Muscle layer of duodenum (tissue), 2 donors: ENCODE measurements at regions not wholly inside any gene's neighbourhood (a gene's known extent, or its start where the extent isn't known, plus 50 kb on each side); places are given as distances from the start of the nearest gene placed in this dataset.
"Not testable (repeated sequence)": the region's sequence is repeated elsewhere in the genome, so short reads cannot be mapped to it uniquely, and the experiment has no call there.

Experiments used
- H3K27ac ChIP-seq: one replicate; pipeline ENCODE4 v1.7.0; 2013; ENCODE audit warnings: mild to moderate bottlenecking, low read length
- H3K27me3 ChIP-seq: one replicate; pipeline ENCODE4 v1.7.0; 2013; ENCODE audit warnings: low read depth, mild to moderate bottlenecking, control low read depth, low read length
- H3K36me3 ChIP-seq, 2 donors: one replicate each; pipeline ENCODE4 v1.7.0; 2013; ENCODE audit warnings: low read length in 2 of 2, control low read depth in 1 of 2, mild to moderate bottlenecking in 1 of 2; ENCODE audit not compliant: insufficient read depth in 2 of 2, control insufficient read depth in 1 of 2
- H3K4me1 ChIP-seq, 2 donors: one replicate each; pipeline ENCODE4 v1.7.0; 2013; ENCODE audit warnings: low read length in 2 of 2, mild to moderate bottlenecking in 2 of 2, control low read depth in 1 of 2, moderate library complexity in 1 of 2; ENCODE audit not compliant: insufficient read depth in 2 of 2, control insufficient read depth in 1 of 2
- H3K4me3 ChIP-seq, 2 donors: one replicate each; pipeline ENCODE4 v1.7.0; 2013; ENCODE audit warnings: low read length in 2 of 2, low read depth in 1 of 2, mild to moderate bottlenecking in 1 of 2
- H3K9me3 ChIP-seq, 2 donors: one replicate each; pipeline ENCODE4 v1.7.0; 2013; ENCODE audit warnings: low read length in 2 of 2, control low read depth in 1 of 2, mild to moderate bottlenecking in 1 of 2; ENCODE audit not compliant: control insufficient read depth in 1 of 2
- donor health status: healthy.

- Histone ChIP-seq H3K4me3 (no peak overlapping the region), H3K36me3 (no peaks in the 10 kb centered on the region), H3K27me3 (no peaks in the 10 kb centered on the region), H3K4me1 (peaks cover 0 to 3% of the 10 kb centered on the region in 2 donors), H3K9me3 (peaks cover 0 to 7% of the 10 kb centered on the region in 2 donors), H3K27ac (no peak overlapping the region)
Observed at GRCh38 chr20:53891306-53891894, 179.0 kb downstream of the BCAS1 start.

DNA sequence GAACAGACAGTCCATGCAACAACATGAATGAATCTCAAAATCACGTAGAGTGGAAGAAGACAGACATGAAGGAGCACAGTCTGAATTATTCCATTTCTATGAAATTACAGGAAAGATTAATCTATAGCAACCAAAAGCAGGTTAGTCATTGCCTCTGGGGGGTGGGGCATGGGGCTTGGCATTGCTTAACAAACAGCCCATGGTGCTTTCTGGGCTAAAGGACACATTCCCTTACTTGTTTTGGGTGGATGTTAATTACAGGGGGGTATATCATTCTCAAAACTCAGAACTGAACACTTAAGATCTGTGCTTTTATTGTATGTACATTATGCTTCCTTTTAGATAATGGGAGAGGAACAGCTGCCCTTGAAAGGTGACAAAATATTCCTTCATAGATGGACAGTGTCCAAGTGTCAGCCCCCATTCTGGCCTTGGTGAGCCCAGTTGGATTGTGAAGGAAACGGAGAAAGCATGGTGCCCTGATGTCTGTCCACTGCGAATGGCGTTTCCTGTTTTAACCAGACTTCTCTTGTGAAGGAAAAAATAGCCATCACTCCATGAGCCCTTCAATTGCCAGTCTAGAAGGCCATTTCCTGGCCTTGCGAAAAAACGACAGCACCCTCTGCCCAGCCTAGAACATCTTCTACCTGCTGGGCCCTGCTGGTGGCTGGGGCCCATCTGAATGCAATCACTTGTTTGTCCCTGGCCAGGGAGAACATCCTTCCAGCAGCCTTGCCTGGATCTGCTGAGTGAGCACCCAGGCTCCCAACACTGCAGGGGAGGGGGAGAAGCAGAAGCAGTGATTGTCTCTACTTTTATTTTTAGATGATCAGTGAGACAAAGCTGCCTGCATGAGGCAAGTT lies 179.7 kb downstream of the BCAS1 start:
- Histone ChIP-seq H3K9me3 (peaks cover 0 to 7% of the 10 kb centered on the region in 2 donors), H3K27ac (no peak overlapping the region), H3K4me3 (no peak overlapping the region), H3K4me1 (peaks cover 0 to 3% of the 10 kb centered on the region in 2 donors), H3K27me3 (no peaks in the 10 kb centered on the region), H3K36me3 (no peaks in the 10 kb centered on the region)

GRCh38 chr20:53889411-53890148 lies 180.8 kb downstream of the BCAS1 start:
- H3K27ac ChIP-seq = no peak overlapping the region
- no peak overlapping the region for H3K4me3 ChIP-seq
- no peaks in the 10 kb centered on the region for H3K27me3 ChIP-seq
- no peaks in the 10 kb centered on the region for H3K36me3 ChIP-seq
- peaks cover 0 to 3% of the 10 kb centered on the region in 2 donors for H3K4me1 ChIP-seq
- H3K9me3 ChIP-seq = peaks cover 0 to 7% of the 10 kb centered on the region in 2 donors

GRCh38 chr20:53888951-53889350 lies 181.4 kb downstream of the BCAS1 start:
- no peaks in the 10 kb centered on the region for H3K27me3 ChIP-seq
- no peak overlapping the region for H3K4me3 ChIP-seq
- no peaks in the 10 kb centered on the region for H3K36me3 ChIP-seq
- H3K9me3 ChIP-seq = peaks cover 0 to 7% of the 10 kb centered on the region in 2 donors
- peaks cover 0 to 3% of the 10 kb centered on the region in 2 donors for H3K4me1 ChIP-seq
- no peak overlapping the region for H3K27ac ChIP-seq

DNA sequence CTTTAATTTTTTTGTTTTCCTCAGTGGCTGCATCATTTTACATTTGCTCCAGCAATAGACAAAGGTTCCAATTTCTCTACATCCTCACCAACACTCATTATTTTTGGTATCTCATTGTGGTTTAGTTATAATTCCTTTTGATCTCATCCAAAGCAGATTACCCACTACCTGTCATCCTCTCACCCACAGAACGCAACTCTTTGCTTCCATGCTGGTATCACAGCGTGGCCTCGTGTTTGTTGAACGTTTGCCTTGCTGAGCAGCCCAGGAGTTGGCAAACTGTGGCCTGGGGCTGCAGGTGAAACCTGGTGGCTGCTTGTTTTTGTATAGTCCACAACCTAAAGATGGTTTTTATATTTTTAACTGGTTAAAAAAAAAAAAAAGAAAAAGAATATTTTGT lies 181.9 kb downstream of the BCAS1 start:
- H3K27ac ChIP-seq = no peak overlapping the region
- H3K36me3 ChIP-seq = no peaks in the 10 kb centered on the region
- H3K4me3 ChIP-seq = no peak overlapping the region
- H3K9me3 ChIP-seq = peaks cover 0 to 7% of the 10 kb centered on the region in 2 donors
- H3K27me3 ChIP-seq = no peaks in the 10 kb centered on the region
- peaks cover 0 to 3% of the 10 kb centered on the region in 2 donors for H3K4me1 ChIP-seq

DNA sequence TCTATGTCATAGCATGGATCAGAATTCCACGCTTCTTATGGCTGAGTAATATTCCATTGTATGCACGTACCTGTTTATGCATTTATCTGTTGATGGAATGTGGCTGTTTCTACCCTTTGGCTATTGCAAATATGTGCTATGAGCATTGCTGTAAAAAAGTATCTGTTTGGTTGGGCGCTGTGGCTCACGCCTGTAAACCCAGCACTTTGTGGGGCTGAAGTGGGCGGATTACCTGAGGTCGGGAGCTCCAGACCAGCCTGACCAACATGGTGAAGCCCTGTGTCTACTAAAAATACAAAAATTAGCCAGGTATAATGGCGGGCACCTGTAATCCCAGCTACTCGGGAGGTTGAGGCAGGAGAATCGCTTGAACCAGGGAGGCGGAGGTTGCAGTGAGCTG lies 182.4 kb downstream of the BCAS1 start:
- H3K36me3 ChIP-seq = no peaks in the 10 kb centered on the region
- H3K27ac ChIP-seq = no peak overlapping the region
- H3K4me3 ChIP-seq = no peak overlapping the region
- H3K27me3 ChIP-seq = no peaks in the 10 kb centered on the region
- H3K4me1 ChIP-seq = peaks cover 0 to 2% of the 10 kb centered on the region in 2 donors
- H3K9me3 ChIP-seq = peaks cover 0 to 7% of the 10 kb centered on the region in 2 donors

GRCh38 chr20:53884859-53885541 lies 185.4 kb downstream of the BCAS1 start:
- Histone ChIP-seq H3K9me3 (no peaks in the 10 kb centered on the region), H3K4me1 (no peaks in the 10 kb centered on the region), H3K27me3 (no peaks in the 10 kb centered on the region), H3K36me3 (no peaks in the 10 kb centered on the region), H3K4me3 (no peak overlapping the region), H3K27ac (no peak overlapping the region)

DNA sequence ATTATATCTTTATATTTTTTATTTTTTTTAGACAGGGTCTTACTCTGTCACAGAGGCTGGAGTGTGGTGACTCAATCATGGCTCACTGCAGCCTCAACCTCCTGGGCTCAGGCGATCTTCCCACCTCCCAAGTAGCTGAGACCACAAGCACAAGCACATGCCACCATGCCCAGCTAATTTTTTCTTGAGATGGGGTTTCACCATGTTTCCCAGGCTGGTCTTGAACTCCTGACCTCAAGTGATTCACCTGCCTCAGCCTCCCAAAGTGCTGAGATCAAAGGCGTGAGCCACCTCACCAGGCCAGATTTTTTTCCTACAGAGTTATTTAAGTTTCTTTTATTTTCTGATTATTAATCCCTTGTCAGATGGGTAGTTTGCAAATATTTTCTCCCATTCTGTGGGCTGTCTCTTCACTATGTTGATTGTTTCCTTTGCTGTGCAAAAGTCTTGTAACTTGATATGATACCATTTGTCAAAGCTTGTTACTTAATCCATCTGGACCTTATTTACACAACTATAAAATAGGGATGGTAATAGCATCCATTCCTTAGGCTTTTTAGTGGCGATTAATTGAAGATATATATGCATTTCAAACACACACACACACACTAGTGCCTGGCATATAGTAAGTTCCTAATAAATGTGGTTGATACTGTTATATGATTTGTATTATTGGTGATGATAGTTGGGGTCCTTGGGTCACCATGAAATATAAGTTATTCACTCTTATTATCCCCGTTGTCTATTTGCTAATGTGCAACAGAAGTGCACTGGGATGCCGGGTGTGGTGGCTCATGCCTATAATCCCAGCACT lies 187.1 kb downstream of the BCAS1 start:
- H3K9me3 ChIP-seq = no peaks in the 10 kb centered on the region
- H3K27ac ChIP-seq = no peak overlapping the region
- H3K4me1 ChIP-seq = peaks cover 0 to 4% of the 10 kb centered on the region in 2 donors
- H3K27me3 ChIP-seq = no peaks in the 10 kb centered on the region
- no peak overlapping the region for H3K4me3 ChIP-seq
- no peaks in the 10 kb centered on the region for H3K36me3 ChIP-seq

GRCh38 chr20:53882438-53882986 lies 187.9 kb downstream of the BCAS1 start:
- H3K4me1 ChIP-seq = not testable (repeated sequence)

DNA sequence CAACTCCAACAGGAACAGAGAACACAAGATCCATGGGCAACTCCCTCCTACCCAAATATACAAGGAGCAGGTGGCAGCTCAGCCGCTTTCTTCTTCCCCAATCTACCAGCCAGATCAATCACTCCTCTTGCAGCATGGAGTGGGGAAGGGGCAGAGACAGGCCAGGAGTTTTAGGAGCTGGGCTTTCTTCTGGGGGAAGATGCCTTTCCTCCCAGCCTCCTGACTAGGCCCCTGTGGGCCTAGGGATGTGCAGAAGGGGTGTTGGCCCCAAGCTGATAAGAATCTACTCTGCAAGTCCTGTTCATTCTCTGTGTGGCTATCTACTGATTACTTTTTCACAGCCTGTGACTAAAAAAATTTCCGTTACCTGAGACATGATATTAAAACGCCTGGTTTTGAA lies 189.0 kb downstream of the BCAS1 start:
- Histone ChIP-seq H3K27ac (no peak overlapping the region), H3K27me3 (no peaks in the 10 kb centered on the region), H3K9me3 (no peaks in the 10 kb centered on the region), H3K4me1 (peaks cover 0 to 4% of the 10 kb centered on the region in 2 donors), H3K4me3 (no peak overlapping the region), H3K36me3 (no peaks in the 10 kb centered on the region)

More at GRCh38 chr20:53882438-53882986, 187.9 kb downstream of the BCAS1 start:
- H3K27me3 ChIP-seq, H3K27ac ChIP-seq, H3K4me3 ChIP-seq, H3K9me3 ChIP-seq, H3K36me3 ChIP-seq: not testable (repeated sequence)
